AG04450 (cell line): ENCODE measurements at regions not wholly inside any gene's neighbourhood (a gene's known extent, or its start where the extent isn't known, plus 50 kb on each side); places are given as distances from the start of the nearest gene placed in this dataset.

Source experiments
- CTCF ChIA-PET: fragments of 300-600, 350-600 bp; formaldehyde crosslinking; extraction: SDS; loops from one replicate; lab custom pipeline; 2022; ENCODE audit warnings: antibody characterized with exemption, inconsistent platforms; lab: Charles Lee
- POLR2A ChIA-PET: fragments of 350-600 bp; formaldehyde crosslinking; extraction: SDS; loops from one replicate; lab custom pipeline; 2021; ENCODE audit warnings: antibody characterized with exemption, inconsistent platforms; lab: Yijun Ruan, JAX
- DNase-seq: peaks from one replicate; pipeline ENCODE4 v3.0.0-alpha.2; 2011; ENCODE audit warnings: low read depth, low spot score
- H3K27ac ChIP-seq: one replicate; pipeline ENCODE4 v1.5.1; 2012; ENCODE audit warnings: low read depth, low read length, control low read depth
- H3K27me3 ChIP-seq: one replicate; pipeline ENCODE4 v1.6.0; 2012; ENCODE audit warnings: low read length; ENCODE audit not compliant: control insufficient read depth, insufficient read depth
- H3K4me3 ChIP-seq: 2 replicates; pipeline ENCODE4 v1.5.1; 2011; ENCODE audit warnings: mild to moderate bottlenecking, low read depth, low read length, control low read depth
- H3K9me3 ChIP-seq: 2 replicates; pipeline ENCODE4 v1.5.1; 2012; ENCODE audit warnings: low read length; ENCODE audit not compliant: control insufficient read depth, insufficient read depth
- TF ChIP-seq, protein P1 (sequence below): IDR thresholded peaks from 2 replicates; pipeline ENCODE4 v1.5.1; 2011; ENCODE audit warnings: low read depth, low read length, control low read depth, inconsistent platforms

DNA sequence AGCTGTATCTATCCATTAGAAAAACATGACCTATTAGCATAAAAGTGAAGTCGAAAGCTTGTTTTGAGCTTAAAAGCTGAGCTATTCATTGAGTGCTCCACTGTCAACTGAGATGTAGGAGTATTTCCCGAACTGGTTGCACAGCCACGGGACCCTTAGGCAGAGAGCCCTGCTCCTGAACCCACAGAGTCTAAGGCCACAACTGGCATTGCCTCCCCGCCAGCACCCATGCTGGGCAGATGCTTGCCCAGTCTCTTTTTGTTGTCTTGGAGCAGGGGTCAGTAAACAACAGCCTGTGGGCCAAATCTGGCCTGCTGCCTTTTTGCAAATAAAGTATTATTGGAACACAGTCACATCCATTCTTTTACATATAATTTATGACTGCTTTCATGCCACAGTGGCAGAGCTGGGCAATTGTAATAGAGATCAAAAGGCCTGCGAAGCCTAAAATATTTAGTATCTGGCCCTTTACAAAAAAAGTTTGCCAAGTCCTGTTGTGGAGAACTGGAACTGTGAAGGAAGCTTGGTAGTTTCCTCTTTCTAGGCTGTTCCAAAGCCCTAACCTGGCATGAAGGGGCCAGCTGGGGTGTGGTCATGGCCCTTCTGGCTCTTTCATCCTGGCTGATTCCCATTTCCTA is 58.4 kb upstream of the WAPL start:
- no peaks in the 10 kb centered on the region for H3K9me3 ChIP-seq
- H3K27ac ChIP-seq = no peak overlapping the region
- TF ChIP-seq, protein P1, sequence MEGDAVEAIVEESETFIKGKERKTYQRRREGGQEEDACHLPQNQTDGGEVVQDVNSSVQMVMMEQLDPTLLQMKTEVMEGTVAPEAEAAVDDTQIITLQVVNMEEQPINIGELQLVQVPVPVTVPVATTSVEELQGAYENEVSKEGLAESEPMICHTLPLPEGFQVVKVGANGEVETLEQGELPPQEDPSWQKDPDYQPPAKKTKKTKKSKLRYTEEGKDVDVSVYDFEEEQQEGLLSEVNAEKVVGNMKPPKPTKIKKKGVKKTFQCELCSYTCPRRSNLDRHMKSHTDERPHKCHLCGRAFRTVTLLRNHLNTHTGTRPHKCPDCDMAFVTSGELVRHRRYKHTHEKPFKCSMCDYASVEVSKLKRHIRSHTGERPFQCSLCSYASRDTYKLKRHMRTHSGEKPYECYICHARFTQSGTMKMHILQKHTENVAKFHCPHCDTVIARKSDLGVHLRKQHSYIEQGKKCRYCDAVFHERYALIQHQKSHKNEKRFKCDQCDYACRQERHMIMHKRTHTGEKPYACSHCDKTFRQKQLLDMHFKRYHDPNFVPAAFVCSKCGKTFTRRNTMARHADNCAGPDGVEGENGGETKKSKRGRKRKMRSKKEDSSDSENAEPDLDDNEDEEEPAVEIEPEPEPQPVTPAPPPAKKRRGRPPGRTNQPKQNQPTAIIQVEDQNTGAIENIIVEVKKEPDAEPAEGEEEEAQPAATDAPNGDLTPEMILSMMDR = no peak
- POLR2A ChIA-PET = no interaction called here
- H3K4me3 ChIP-seq = no peak overlapping the region
- H3K27me3 ChIP-seq = peaks cover 3% of the 10 kb centered on the region
- CTCF ChIA-PET = interaction anchor here (1.5 kb wide), 1 partner anchor 180 kb away, joined by 7 read pairs; no protein-coding TSS in a partner anchor
- DNase-seq = no peak

DNA sequence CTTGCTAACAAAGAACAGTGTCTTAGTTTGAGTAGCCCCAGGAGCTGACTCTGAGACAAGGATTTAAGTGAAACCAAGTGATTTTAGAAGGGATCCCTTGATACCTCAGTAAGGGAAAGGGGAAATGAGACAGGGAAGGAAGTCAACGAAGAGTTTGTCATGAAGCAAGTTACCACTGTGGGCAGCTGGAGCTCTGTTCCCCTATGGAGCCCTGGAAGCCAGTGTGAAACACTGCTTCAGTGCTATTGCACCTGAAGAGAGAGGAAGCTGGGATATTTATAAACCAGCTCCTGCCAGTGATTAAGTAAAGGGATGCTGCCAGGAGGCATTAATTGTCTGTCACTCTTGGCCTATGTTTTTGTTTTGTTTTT is 58.9 kb upstream of the WAPL start:
- peaks cover 3% of the 10 kb centered on the region for H3K27me3 ChIP-seq
- ChIA-PET CTCF (interaction anchor here (1.5 kb wide), 1 partner anchor 180 kb away, joined by 7 read pairs; no protein-coding TSS in a partner anchor), POLR2A (no interaction called here)
- no peak overlapping the region for H3K27ac ChIP-seq
- H3K4me3 ChIP-seq = no peak overlapping the region
- H3K9me3 ChIP-seq = no peaks in the 10 kb centered on the region
- TF ChIP-seq, protein P1 = no peak
- no peak for DNase-seq

DNA sequence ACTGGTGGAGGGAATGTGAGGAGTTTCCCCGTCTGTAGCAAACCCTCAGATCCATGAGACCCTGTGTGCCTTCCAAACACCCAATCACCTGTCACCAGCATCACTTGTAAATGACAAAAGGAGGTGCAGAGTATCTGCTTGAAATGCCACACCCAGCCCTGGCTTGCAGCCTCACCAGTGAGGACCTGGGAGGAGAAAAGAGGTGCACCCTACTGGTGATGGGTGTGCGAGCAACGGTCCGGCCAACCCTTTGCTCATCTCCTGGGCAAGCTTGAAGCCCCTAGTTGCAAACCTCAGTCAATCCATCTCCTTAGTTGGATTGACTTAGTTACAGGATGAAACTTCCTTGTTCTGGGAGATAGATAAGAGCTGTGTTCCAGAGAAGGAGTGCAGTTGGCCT is 62.4 kb upstream of the WAPL start:
- H3K4me3 ChIP-seq = no peak overlapping the region
- DNase-seq = no peak
- TF ChIP-seq, protein P1 = no peak
- no peaks in the 10 kb centered on the region for H3K9me3 ChIP-seq
- CTCF ChIA-PET = interaction anchor here (1.4 to 2.8 kb wide), 3 partner anchors 9 to 184 kb away, joined by 5 to 46 read pairs (median 6); no protein-coding TSS in a partner anchor
- H3K27me3 ChIP-seq = peaks cover 3% of the 10 kb centered on the region
- POLR2A ChIA-PET = no interaction called here
- H3K27ac ChIP-seq = no peak overlapping the region

DNA sequence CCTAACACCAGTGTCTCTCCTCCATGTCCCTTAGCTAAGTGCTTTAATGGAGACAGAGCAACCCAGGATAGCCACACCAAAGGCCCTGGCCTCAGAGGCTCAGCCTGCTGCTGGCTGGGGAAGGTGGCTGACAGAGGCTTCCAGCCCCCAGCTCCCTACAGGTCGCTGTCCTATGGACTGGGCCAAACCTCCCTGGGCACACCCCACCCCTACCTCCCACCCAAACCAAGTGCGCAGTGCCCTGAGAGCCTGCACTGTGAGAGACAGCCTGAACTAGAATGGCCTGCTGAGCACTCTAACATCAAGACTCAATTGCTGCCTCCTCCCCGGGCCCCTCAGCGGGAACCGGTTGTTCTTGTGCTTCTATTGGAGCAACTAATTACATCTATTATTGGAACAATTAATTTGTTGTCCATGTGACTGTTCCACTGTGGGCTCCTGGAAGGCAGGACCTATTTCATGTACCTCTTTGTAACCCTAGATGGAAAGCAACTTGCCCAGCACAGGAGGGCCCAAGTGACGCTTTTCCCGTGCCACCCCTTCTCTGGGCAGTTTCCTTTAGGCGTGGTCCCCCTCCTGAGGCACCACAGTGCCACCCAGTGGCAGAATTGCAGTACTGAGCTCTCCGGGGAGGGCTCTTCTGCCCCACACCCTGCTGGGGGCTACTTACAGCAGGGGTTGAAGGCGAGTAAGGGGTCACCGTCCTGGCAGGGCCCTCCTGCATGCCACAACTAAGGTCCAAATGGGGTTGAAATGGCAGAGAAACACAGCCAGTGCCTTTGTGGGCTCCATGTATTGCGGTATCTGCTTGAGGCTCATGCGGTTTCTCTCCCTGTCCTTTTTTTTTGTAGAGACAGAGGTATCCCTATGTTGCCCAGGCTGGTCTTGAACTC is 63.7 kb upstream of the WAPL start:
- no peak overlapping the region for H3K4me3 ChIP-seq
- TF ChIP-seq, protein P1 = peak; percentile 96
- no peak overlapping the region for H3K27ac ChIP-seq
- no peaks in the 10 kb centered on the region for H3K9me3 ChIP-seq
- DNase-seq = no peak
- peaks cover 3% of the 10 kb centered on the region for H3K27me3 ChIP-seq
- ChIA-PET CTCF (interaction anchor here (0.6 to 2.8 kb wide), 24 partner anchors 8 to 354 kb away, joined by 3 to 46 read pairs (median 4); partner anchors contain the start of gene WAPL), POLR2A (interaction anchor here (1.6 kb wide), 1 partner anchor 185 kb away, joined by 8 read pairs; no protein-coding TSS in a partner anchor)
